HEK293 (cell line): ENCODE measurements at regions not wholly inside any gene's neighbourhood (a gene's known extent, or its start where the extent isn't known, plus 50 kb on each side); places are given as distances from the start of the nearest gene placed in this dataset.

ENCODE experiments used
- CTCF ChIA-PET: fragments of 350-600 bp; formaldehyde crosslinking; extraction: SDS; loops from one replicate; lab custom pipeline; 2021; ENCODE audit warnings: antibody characterized with exemption; lab: Yijun Ruan, JAX
- POLR2A ChIA-PET: fragments of 300-600 bp; formaldehyde crosslinking; extraction: SDS; loops from one replicate; lab custom pipeline; 2020; ENCODE audit warnings: antibody characterized with exemption, inconsistent platforms; lab: Yijun Ruan, JAX
- H3K27ac ChIP-seq: fragments of 200-500 bp; sonication (Bioruptor generic); 2 replicates; pipeline ENCODE4 v1.5.1; 2014; ENCODE audit warnings: low read depth, low read length, control low read depth, inconsistent platforms; ENCODE audit errors: extremely low read depth
- H3K36me3 ChIP-seq, 2 experiments: fragments of 200-500 bp in 1 of 2; sonication (Bioruptor generic) in 1 of 2; 1 replicate in 1 of 2; 2 replicates in 1 of 2; pipeline ENCODE4 v1.5.1; 2014 to 2017; ENCODE audit warnings: inconsistent platforms in 2 of 2, low read length in 2 of 2; ENCODE audit not compliant: control insufficient read depth in 2 of 2, insufficient read depth in 1 of 2
- H3K4me1 ChIP-seq: fragments of 200-500 bp; sonication (Bioruptor generic); 2 replicates; pipeline ENCODE4 v1.5.1; 2014; ENCODE audit warnings: mild to moderate bottlenecking, low read length, inconsistent platforms; ENCODE audit not compliant: control insufficient read depth, insufficient read depth
- H3K4me3 ChIP-seq: 2 replicates; pipeline ENCODE4 v1.5.1; 2011; ENCODE audit warnings: low read depth, mild to moderate bottlenecking, control low read depth, low read length, moderate library complexity
- H3K9me3 ChIP-seq: fragments of 200-500 bp; sonication (Bioruptor generic); 2 replicates; pipeline ENCODE4 v1.5.1; 2014; ENCODE audit warnings: low read depth, low read length, inconsistent platforms; ENCODE audit not compliant: control insufficient read depth, insufficient read depth
- EGR2 ChIP-seq: fragments of 450-650 bp; formaldehyde crosslinking; IDR thresholded peaks from 2 replicates; pipeline ENCODE4 v1.5.1; 2016; ENCODE audit warnings: low read depth, missing biosample characterization, missing genetic modification characterization
- GLIS1 ChIP-seq: fragments of 450-650 bp; formaldehyde crosslinking; IDR thresholded peaks from 2 replicates; pipeline ENCODE4 v1.5.1; 2016; ENCODE audit warnings: missing biosample characterization, missing genetic modification characterization
- IKZF3 ChIP-seq: fragments of 450-650 bp; IDR thresholded peaks from 2 replicates; pipeline ENCODE4 v1.5.0; 2018; ENCODE audit warnings: missing biosample characterization, mild to moderate bottlenecking, missing genetic modification characterization, moderate library complexity
- KLF16 ChIP-seq: fragments of 450-650 bp; formaldehyde crosslinking; IDR thresholded peaks from 2 replicates; pipeline ENCODE4 v1.5.1; 2017; ENCODE audit warnings: missing biosample characterization, missing genetic modification characterization
- SP2 ChIP-seq: fragments of 450-650 bp; formaldehyde crosslinking; IDR thresholded peaks from 2 replicates; pipeline ENCODE4 v1.5.1; 2016; ENCODE audit warnings: missing biosample characterization, missing genetic modification characterization
- ZBTB20 ChIP-seq: fragments of 450-650 bp; formaldehyde crosslinking; IDR thresholded peaks from 2 replicates; pipeline ENCODE4 v1.5.1; 2016; ENCODE audit warnings: missing biosample characterization, missing genetic modification characterization
- ZFHX2 ChIP-seq: fragments of 450-650 bp; formaldehyde crosslinking; conservative IDR thresholded peaks from 2 replicates; pipeline ENCODE4 v1.5.1; 2016; ENCODE audit warnings: missing biosample characterization, missing genetic modification characterization
- ZIC2 ChIP-seq: fragments of 450-650 bp; formaldehyde crosslinking; IDR thresholded peaks from 2 replicates; pipeline ENCODE4 v1.5.1; 2016; ENCODE audit warnings: missing biosample characterization, missing genetic modification characterization
- ZNF121 ChIP-seq: fragments of 450-650 bp; formaldehyde crosslinking; IDR thresholded peaks from 2 replicates; pipeline ENCODE4 v1.5.1; 2016; ENCODE audit warnings: missing biosample characterization, missing genetic modification characterization
- ZNF169 ChIP-seq: fragments of 450-650 bp; formaldehyde crosslinking; IDR thresholded peaks from 2 replicates; pipeline ENCODE4 v1.5.1; 2016; ENCODE audit warnings: missing biosample characterization, missing genetic modification characterization
- ZNF24 ChIP-seq: fragments of 450-650 bp; formaldehyde crosslinking; IDR thresholded peaks from 2 replicates; pipeline ENCODE4 v1.5.1; 2016; ENCODE audit warnings: missing biosample characterization, missing genetic modification characterization
- ZNF302 ChIP-seq: fragments of 450-650 bp; formaldehyde crosslinking; IDR thresholded peaks from 2 replicates; pipeline ENCODE4 v1.5.1; 2016; ENCODE audit warnings: missing biosample characterization, missing genetic modification characterization, low read depth
- ZNF37A ChIP-seq: fragments of 450-650 bp; IDR thresholded peaks from 2 replicates; pipeline ENCODE4 v1.5.1; 2018; ENCODE audit warnings: missing biosample characterization, missing genetic modification characterization
- ZNF530 ChIP-seq: fragments of 450-650 bp; formaldehyde crosslinking; IDR thresholded peaks from 2 replicates; pipeline ENCODE4 v1.5.1; 2016; ENCODE audit warnings: low read depth, missing biosample characterization, missing genetic modification characterization
- ZNF600 ChIP-seq: fragments of 450-650 bp; formaldehyde crosslinking; IDR thresholded peaks from 2 replicates; pipeline ENCODE4 v1.5.1; 2016; ENCODE audit warnings: missing biosample characterization, missing genetic modification characterization
- ZNF670 ChIP-seq: fragments of 450-650 bp; formaldehyde crosslinking; IDR thresholded peaks from 2 replicates; pipeline ENCODE4 v1.5.1; 2016; ENCODE audit warnings: missing biosample characterization, missing genetic modification characterization, low read depth
- ZNF837 ChIP-seq: fragments of 450-650 bp; formaldehyde crosslinking; IDR thresholded peaks from 2 replicates; pipeline ENCODE4 v1.5.1; 2016; ENCODE audit warnings: missing biosample characterization, missing genetic modification characterization
- TF ChIP-seq, protein P1 (sequence below): fragments of 450-650 bp; formaldehyde crosslinking; IDR thresholded peaks from 2 replicates; pipeline ENCODE4 v1.5.1; 2016; ENCODE audit warnings: missing biosample characterization, missing genetic modification characterization
- TF ChIP-seq, protein P2 (sequence below): fragments of 450-650 bp; formaldehyde crosslinking; IDR thresholded peaks from 2 replicates; pipeline ENCODE4 v1.5.1; 2016; ENCODE audit warnings: missing biosample characterization, missing genetic modification characterization
- TF ChIP-seq, protein P3 (sequence below): fragments of 450-650 bp; formaldehyde crosslinking; IDR thresholded peaks from 2 replicates; pipeline ENCODE4 v1.5.1; 2016; ENCODE audit warnings: missing biosample characterization, missing genetic modification characterization

DNA sequence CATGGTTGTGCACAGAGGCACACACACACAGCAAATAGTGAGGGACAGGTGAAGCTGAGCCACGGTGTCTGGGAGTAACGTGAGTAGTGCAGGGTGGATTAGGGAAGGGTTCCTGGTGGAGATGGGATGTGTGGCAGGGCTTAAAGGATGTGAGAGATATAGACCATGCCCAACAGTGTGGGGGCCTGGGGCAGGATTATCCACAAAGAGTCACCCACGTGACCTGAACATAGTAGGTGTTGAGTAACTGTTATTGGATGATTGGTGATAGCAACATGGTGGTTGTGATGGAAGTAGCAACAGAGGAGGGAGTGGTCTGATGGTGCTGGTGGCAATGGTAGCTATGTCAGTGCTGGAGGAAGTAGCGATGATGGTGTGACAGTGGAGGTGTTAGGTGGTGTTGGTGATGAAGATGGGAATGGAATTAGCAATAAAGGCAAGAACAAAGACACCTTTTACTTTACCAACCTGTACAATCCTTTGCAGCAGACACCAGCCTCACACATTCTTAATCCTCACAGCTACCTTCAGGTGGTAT is 135.1 kb downstream of the MRPL14 start (continued):
- TF ChIP-seq ZNF24 (tag by site-specific recombination) (no peak), ZNF302 (tag by site-specific recombination) (no peak), ZNF670 (tag by site-specific recombination) (no peak), ZNF169 (no peak), ZNF37A (tag by site-specific recombination) (no peak), ZNF837 (tag by site-specific recombination) (no peak)
- TF ChIP-seq, protein P1, sequence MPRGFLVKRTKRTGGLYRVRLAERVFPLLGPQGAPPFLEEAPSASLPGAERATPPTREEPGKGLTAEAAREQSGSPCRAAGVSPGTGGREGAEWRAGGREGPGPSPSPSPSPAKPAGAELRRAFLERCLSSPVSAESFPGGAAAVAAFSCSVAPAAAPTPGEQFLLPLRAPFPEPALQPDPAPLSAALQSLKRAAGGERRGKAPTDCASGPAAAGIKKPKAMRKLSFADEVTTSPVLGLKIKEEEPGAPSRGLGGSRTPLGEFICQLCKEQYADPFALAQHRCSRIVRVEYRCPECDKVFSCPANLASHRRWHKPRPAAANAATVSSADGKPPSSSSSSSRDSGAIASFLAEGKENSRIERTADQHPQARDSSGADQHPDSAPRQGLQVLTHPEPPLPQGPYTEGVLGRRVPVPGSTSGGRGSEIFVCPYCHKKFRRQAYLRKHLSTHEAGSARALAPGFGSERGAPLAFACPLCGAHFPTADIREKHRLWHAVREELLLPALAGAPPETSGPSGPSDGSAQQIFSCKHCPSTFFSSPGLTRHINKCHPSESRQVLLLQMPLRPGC = no peak

DNA sequence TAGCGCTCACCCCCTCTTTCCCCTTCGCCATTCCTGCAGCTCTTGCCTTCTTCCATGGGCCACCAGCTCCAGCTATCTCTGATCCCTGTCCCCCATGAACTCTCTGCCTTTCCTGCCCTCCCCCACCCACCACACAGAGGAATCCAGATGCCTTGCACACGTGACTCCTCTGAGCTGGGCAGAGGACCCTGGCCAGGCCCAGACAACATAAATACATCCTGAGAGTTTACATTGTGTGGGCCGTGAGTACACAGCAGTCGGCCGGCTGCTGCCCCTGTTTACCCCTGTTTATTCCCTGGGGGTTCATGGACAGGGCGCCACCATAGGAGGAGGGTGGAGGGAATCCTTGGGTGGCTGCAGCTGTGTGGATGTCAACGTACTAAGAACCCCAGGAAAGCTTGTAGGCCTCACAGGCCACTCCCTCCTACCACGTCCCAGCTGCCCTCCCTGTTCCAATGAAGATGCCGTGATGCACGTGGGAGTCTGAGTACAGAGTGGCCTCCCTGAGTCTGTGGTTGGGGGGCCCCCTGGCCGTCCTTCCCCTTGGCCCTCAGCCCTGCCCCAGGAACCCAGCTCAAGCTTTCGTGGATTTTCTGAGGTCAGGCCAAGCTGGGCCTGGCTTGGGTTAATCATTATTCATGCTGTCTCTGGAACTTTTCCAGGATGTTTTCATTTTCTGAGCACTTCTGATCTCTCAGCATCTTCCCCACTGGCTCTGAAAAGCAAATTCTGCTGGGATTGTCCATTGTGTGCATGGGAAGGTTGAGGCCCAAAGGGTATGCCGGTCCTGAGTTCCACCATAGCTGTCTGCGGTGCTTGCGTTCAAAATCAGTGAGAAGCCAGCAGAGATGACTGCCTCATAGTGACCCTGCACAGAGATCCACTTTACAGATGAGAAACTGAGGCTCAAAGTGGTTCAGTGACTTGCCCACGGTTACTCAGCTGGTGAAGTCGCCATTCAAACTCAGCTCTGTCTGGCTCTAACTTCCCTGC is 136.3 kb downstream of the MRPL14 start:
- Histone ChIP-seq H3K36me3 (no peaks in the 10 kb centered on the region), H3K4me1 (no peaks in the 10 kb centered on the region), H3K9me3 (no peaks in the 10 kb centered on the region), H3K27ac (no peak overlapping the region; the same call in 1 of the 2 replicates), H3K4me3 (no peak overlapping the region)
- ChIA-PET POLR2A (interaction anchor here (0.7 to 2.5 kb wide), 2 partner anchors 49 to 221 kb away, joined by 3 to 9 read pairs; partner anchors contain the start of gene VEGFA), CTCF (interaction anchor here (0.6 to 2.3 kb wide), 5 partner anchors 8 to 221 kb away, joined by 3 to 8 read pairs (median 4); partner anchors contain the start of gene VEGFA)
- no peak for TF ChIP-seq ZNF530 (tag by site-specific recombination)
- TF ChIP-seq ZIC2 = peak; percentile 67; the same call in 1 of the 2 replicates
- TF ChIP-seq, protein P2, sequence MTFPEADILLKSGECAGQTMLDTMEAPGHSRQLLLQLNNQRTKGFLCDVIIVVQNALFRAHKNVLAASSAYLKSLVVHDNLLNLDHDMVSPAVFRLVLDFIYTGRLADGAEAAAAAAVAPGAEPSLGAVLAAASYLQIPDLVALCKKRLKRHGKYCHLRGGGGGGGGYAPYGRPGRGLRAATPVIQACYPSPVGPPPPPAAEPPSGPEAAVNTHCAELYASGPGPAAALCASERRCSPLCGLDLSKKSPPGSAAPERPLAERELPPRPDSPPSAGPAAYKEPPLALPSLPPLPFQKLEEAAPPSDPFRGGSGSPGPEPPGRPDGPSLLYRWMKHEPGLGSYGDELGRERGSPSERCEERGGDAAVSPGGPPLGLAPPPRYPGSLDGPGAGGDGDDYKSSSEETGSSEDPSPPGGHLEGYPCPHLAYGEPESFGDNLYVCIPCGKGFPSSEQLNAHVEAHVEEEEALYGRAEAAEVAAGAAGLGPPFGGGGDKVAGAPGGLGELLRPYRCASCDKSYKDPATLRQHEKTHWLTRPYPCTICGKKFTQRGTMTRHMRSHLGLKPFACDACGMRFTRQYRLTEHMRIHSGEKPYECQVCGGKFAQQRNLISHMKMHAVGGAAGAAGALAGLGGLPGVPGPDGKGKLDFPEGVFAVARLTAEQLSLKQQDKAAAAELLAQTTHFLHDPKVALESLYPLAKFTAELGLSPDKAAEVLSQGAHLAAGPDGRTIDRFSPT = no peak
- peak; percentile 38; the same call in 1 of the 2 replicates for TF ChIP-seq ZBTB20 (tag by site-specific recombination)
- TF ChIP-seq GLIS1 = peak; percentile 92
- TF ChIP-seq EGR2 (tag by site-specific recombination) = 0 out of 2 replicates have a peak, but pooled peaks have one; percentile 21
- peak; percentile 6; the same call in 1 of the 2 replicates for TF ChIP-seq ZFHX2

DNA sequence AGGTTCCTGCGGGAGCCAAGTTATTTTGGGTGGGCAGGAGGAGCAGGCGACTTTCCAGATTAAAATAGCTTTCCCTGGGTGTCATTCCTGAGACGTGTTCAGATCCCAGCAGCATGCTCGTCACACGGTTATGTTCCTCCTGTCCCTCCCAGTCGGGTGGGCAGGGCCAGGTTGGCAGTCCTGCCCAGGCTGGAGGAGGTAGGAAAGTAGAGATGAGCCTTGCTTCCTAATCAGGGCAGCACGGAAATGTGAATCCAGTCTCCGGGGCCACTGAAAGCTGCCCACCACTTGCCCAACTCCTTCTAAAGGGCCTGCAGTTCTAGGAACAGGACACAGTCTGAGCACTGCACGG is 137.0 kb downstream of the MRPL14 start:
- CTCF ChIA-PET = interaction anchor here (0.6 to 2.3 kb wide), 5 partner anchors 9 to 221 kb away, joined by 3 to 8 read pairs (median 4); partner anchors contain the start of gene VEGFA
- POLR2A ChIA-PET = interaction anchor here (0.7 to 2.5 kb wide), 2 partner anchors 49 to 220 kb away, joined by 3 to 9 read pairs; partner anchors contain the start of gene VEGFA
- no peak for TF ChIP-seq ZIC2
- TF ChIP-seq ZNF121 (tag by site-specific recombination) = no peak
- TF ChIP-seq, protein P3, sequence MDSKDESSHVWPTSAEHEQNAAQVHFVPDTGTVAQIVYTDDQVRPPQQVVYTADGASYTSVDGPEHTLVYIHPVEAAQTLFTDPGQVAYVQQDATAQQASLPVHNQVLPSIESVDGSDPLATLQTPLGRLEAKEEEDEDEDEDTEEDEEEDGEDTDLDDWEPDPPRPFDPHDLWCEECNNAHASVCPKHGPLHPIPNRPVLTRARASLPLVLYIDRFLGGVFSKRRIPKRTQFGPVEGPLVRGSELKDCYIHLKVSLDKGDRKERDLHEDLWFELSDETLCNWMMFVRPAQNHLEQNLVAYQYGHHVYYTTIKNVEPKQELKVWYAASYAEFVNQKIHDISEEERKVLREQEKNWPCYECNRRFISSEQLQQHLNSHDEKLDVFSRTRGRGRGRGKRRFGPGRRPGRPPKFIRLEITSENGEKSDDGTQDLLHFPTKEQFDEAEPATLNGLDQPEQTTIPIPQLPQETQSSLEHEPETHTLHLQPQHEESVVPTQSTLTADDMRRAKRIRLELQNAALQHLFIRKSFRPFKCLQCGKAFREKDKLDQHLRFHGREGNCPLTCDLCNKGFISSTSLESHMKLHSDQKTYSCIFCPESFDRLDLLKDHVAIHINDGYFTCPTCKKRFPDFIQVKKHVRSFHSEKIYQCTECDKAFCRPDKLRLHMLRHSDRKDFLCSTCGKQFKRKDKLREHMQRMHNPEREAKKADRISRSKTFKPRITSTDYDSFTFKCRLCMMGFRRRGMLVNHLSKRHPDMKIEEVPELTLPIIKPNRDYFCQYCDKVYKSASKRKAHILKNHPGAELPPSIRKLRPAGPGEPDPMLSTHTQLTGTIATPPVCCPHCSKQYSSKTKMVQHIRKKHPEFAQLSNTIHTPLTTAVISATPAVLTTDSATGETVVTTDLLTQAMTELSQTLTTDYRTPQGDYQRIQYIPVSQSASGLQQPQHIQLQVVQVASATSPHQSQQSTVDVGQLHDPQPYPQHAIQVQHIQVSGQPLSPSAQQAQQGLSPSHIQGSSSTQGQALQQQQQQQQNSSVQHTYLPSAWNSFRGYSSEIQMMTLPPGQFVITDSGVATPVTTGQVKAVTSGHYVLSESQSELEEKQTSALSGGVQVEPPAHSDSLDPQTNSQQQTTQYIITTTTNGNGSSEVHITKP (tag by site-specific recombination) = peak; percentile 51; the same call in 1 of the 2 replicates
- TF ChIP-seq IKZF3 = no peak
- no peak for TF ChIP-seq KLF16 (tag by site-specific recombination)
- TF ChIP-seq ZNF600 (tag by site-specific recombination) = 0 out of 2 replicates have a peak, but pooled peaks have one; percentile 22
- TF ChIP-seq SP2 = 0 out of 2 replicates have a peak, but pooled peaks have one; percentile 16
- Histone ChIP-seq H3K4me3 (no peak overlapping the region), H3K4me1 (no peaks in the 10 kb centered on the region), H3K36me3 (no peaks in the 10 kb centered on the region), H3K9me3 (no peaks in the 10 kb centered on the region), H3K27ac (no peak overlapping the region)
